Suprapubic skin (tissue), 3 donors: ENCODE measurements at regions not wholly inside any gene's neighbourhood (a gene's known extent, or its start where the extent isn't known, plus 50 kb on each side); places are given as distances from the start of the nearest gene placed in this dataset.

Source experiments
- EP300 ChIP-seq: sonication (generic); formaldehyde crosslinking; IDR thresholded peaks from one replicate; pipeline ENCODE4 v1.6.1; 2017; ENCODE audit warnings: antibody characterized with exemption
- TF ChIP-seq, protein P1 (sequence below), 2 donors: fragments of 200-600 bp in 1 of 2; fragments of 450-650 bp in 1 of 2; sonication (generic) in 1 of 2; IDR thresholded peaks; one replicate each; pipeline ENCODE4 v1.5.1; 2016 to 2019; ENCODE audit warnings: antibody characterized with exemption in 2 of 2, mild to moderate bottlenecking in 1 of 2, moderate library complexity in 1 of 2

DNA sequence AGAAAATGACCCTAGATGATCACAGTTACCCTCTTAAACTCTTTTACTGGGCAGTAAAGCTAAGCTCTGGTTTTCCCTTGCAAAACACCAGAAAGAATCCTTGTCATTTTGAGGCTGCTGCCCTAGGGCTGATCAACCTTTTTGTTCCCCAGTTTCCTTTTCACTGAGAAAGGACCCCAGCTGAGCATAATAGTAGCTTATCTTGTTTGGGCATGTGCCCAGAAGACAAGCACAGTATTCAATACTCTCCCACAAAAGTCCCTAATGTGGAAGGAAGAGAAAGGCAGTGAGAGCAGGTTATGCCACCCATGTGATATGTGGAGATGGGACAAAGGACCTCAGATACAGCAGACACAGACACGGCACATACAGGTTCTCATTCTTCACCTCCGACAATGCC, 332.6 kb upstream of the TMPO start:
- TF ChIP-seq, protein P1, sequence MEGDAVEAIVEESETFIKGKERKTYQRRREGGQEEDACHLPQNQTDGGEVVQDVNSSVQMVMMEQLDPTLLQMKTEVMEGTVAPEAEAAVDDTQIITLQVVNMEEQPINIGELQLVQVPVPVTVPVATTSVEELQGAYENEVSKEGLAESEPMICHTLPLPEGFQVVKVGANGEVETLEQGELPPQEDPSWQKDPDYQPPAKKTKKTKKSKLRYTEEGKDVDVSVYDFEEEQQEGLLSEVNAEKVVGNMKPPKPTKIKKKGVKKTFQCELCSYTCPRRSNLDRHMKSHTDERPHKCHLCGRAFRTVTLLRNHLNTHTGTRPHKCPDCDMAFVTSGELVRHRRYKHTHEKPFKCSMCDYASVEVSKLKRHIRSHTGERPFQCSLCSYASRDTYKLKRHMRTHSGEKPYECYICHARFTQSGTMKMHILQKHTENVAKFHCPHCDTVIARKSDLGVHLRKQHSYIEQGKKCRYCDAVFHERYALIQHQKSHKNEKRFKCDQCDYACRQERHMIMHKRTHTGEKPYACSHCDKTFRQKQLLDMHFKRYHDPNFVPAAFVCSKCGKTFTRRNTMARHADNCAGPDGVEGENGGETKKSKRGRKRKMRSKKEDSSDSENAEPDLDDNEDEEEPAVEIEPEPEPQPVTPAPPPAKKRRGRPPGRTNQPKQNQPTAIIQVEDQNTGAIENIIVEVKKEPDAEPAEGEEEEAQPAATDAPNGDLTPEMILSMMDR (IDR thresholded peaks at IDR 0.05) = no peak
- TF ChIP-seq EP300 = no peak
